Loucy (cell line): ENCODE measurements at regions not wholly inside any gene's neighbourhood (a gene's known extent, or its start where the extent isn't known, plus 50 kb on each side); places are given as distances from the start of the nearest gene placed in this dataset.

Experiments used
- H2AFZ ChIP-seq: fragments of 200-600 bp; sonication (generic); 2 replicates; pipeline ENCODE4 v1.6.0; 2016; ENCODE audit warnings: antibody characterized with exemption, mild to moderate bottlenecking, low read length, moderate library complexity
- H3F3A ChIP-seq: fragments of 200-600 bp; 2 replicates; pipeline ENCODE4 v1.6.0; 2016; ENCODE audit warnings: antibody characterized with exemption, low read depth, mild to moderate bottlenecking
- H3K27me3 ChIP-seq: fragments of 200-600 bp; sonication (generic); 2 replicates; pipeline ENCODE4 v1.6.1; 2014; ENCODE audit warnings: low read length, mild to moderate bottlenecking; ENCODE audit not compliant: insufficient read depth, poor library complexity, severe bottlenecking
- H3K36me3 ChIP-seq: fragments of 200-600 bp; sonication (generic); 2 replicates; pipeline ENCODE4 v1.6.1; 2016; ENCODE audit warnings: low read length; ENCODE audit not compliant: insufficient read depth
- H3K4me1 ChIP-seq: fragments of 200-600 bp; sonication (generic); 2 replicates; pipeline ENCODE4 v1.5.1; 2014; ENCODE audit warnings: low read length, mild to moderate bottlenecking; ENCODE audit not compliant: insufficient read depth, poor library complexity, severe bottlenecking
- H3K4me2 ChIP-seq: fragments of 200-600 bp; sonication (generic); 2 replicates; pipeline ENCODE4 v1.6.0; 2014; ENCODE audit warnings: antibody characterized with exemption, low read length, low read depth, mild to moderate bottlenecking; ENCODE audit not compliant: poor library complexity, severe bottlenecking
- H3K4me3 ChIP-seq: fragments of 200-600 bp; sonication (generic); 2 replicates; pipeline ENCODE4 v1.5.1; 2014; ENCODE audit warnings: low read length, mild to moderate bottlenecking, mixed read lengths; ENCODE audit not compliant: poor library complexity, severe bottlenecking
- H3K79me2 ChIP-seq: fragments of 200-600 bp; sonication (generic); 2 replicates; pipeline ENCODE4 v1.6.1; 2014; ENCODE audit warnings: low read length; ENCODE audit not compliant: insufficient read depth
- H3K9ac ChIP-seq: fragments of 200-600 bp; sonication (generic); 2 replicates; pipeline ENCODE4 v1.6.0; 2014; ENCODE audit warnings: mild to moderate bottlenecking, low read depth, low read length, moderate library complexity; ENCODE audit not compliant: poor library complexity, severe bottlenecking
- H3K9me2 ChIP-seq: fragments of 200-600 bp; sonication (generic); replicated peaks from 2 replicates; pipeline ENCODE4 v1.6.1; 2016; ENCODE audit warnings: low read depth, low read length, mixed read lengths
- H3K9me3 ChIP-seq: fragments of 200-600 bp; sonication (generic); 2 replicates; pipeline ENCODE4 v1.6.1; 2014; ENCODE audit warnings: mild to moderate bottlenecking, antibody characterized with exemption, low read length, low read depth; ENCODE audit not compliant: insufficient read depth
- H4K20me1 ChIP-seq: fragments of 200-600 bp; sonication (generic); 2 replicates; pipeline ENCODE4 v1.6.0; 2014; ENCODE audit warnings: antibody characterized with exemption, low read length, mild to moderate bottlenecking; ENCODE audit not compliant: insufficient read depth, poor library complexity, severe bottlenecking
- EZH2phosphoT487 ChIP-seq: fragments of 200-600 bp; IDR thresholded peaks from 2 replicates; pipeline ENCODE4 v1.6.1; 2018; ENCODE audit warnings: antibody characterized with exemption, mild to moderate bottlenecking, moderate library complexity, borderline replicate concordance
- TF ChIP-seq, protein P1 (sequence below): fragments of 200-600 bp; sonication (generic); conservative IDR thresholded peaks from 2 replicates; pipeline ENCODE4 v1.5.1; 2014; ENCODE audit warnings: mild to moderate bottlenecking, antibody characterized with exemption, low read length

DNA sequence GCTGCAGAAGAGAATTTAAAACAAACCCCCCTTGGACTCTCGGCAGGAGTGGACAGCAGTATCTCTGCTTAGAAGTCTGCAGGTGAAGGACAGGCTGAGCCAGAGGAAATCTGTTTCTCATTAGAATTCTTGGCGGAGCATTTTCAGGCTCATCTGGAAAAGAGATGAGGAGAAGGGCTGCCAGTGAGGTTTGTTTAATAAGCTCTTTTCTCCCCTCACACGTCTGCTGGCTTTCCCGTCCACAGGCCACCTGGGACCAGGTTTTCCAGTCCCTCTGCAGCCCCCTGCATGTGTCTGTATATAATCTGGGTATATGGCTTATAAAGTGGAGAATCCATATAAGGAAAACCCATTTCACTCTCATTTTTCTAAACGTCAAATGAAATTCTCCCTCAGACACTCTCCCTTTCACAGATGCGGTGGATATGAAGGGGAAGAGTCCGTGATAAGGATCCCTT lies 155.4 kb upstream of the TPM1 start:
- Histone ChIP-seq H3K9me3 (no peaks in the 10 kb centered on the region), H3K9me2 (no peaks in the 10 kb centered on the region), H3K4me2 (no peak overlapping the region), H3K36me3 (no peaks in the 10 kb centered on the region), H3K4me3 (no peak overlapping the region), H3F3A (no peaks in the 10 kb centered on the region), H2AFZ (no peak overlapping the region), H3K4me1 (peaks cover 9% of the 10 kb centered on the region), H3K9ac (no peak overlapping the region), H3K79me2 (no peaks in the 10 kb centered on the region), H4K20me1 (no peaks in the 10 kb centered on the region), H3K27me3 (no peaks in the 10 kb centered on the region)
- TF ChIP-seq EZH2phosphoT487 = no peak
- TF ChIP-seq, protein P1, sequence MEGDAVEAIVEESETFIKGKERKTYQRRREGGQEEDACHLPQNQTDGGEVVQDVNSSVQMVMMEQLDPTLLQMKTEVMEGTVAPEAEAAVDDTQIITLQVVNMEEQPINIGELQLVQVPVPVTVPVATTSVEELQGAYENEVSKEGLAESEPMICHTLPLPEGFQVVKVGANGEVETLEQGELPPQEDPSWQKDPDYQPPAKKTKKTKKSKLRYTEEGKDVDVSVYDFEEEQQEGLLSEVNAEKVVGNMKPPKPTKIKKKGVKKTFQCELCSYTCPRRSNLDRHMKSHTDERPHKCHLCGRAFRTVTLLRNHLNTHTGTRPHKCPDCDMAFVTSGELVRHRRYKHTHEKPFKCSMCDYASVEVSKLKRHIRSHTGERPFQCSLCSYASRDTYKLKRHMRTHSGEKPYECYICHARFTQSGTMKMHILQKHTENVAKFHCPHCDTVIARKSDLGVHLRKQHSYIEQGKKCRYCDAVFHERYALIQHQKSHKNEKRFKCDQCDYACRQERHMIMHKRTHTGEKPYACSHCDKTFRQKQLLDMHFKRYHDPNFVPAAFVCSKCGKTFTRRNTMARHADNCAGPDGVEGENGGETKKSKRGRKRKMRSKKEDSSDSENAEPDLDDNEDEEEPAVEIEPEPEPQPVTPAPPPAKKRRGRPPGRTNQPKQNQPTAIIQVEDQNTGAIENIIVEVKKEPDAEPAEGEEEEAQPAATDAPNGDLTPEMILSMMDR = no peak

DNA sequence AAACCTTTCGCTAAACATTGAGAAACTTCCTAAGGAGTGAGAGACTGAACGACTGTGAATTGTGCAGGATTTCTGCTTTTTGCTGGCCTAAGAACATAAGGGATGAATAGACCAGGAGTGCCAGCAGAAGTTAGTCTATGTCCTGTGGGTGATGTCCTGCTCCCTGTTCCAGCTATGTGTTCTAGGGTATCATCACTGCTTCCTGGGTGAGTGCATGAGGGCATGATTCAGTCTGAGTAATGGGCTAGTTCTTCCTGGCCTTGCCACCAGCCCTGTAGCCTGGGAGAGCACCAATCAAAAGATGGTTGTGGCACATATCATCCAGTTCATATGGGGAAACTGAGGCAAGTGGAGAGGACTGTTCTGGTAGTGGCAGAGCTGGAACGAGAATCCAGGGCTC lies 153.9 kb upstream of the TPM1 start:
- Histone ChIP-seq H4K20me1 (no peaks in the 10 kb centered on the region), H3K27me3 (no peaks in the 10 kb centered on the region), H3K9ac (no peak overlapping the region), H3K79me2 (no peaks in the 10 kb centered on the region), H3K4me2 (no peak overlapping the region), H3K36me3 (no peaks in the 10 kb centered on the region), H3F3A (no peaks in the 10 kb centered on the region), H3K9me3 (no peaks in the 10 kb centered on the region), H3K9me2 (no peaks in the 10 kb centered on the region), H3K4me1 (peaks cover 9% of the 10 kb centered on the region), H2AFZ (no peak overlapping the region; the same call in 1 of the 2 replicates), H3K4me3 (no peak overlapping the region)
- TF ChIP-seq, protein P1 = no peak
- no peak for TF ChIP-seq EZH2phosphoT487

DNA sequence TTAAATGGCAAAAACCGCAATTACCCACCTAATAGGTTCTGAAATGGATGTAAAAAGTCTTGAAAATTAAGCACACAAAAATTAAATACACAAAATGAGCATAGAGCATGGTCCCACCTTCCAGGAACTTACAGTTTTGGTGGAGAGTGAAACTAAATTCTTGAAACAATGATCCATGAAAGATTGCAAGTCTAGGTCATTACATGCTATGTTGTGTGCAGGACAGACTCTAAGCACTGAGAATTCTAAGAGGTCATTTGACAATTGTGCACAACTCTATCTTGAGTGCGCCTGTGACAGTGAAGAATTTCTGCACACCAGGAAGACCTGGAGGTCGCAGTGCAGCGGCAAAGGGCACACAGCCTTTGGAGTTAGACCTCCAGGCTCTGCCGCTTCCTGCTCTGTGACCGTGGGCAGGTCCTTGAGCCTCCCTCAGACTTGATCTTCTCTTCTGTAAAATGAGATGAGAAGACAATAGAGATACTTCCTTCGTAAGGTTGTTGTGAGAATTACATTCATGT lies 153.3 kb upstream of the TPM1 start:
- no peaks in the 10 kb centered on the region for H3K36me3 ChIP-seq
- TF ChIP-seq EZH2phosphoT487 = no peak
- TF ChIP-seq, protein P1 = no peak
- no peaks in the 10 kb centered on the region for H3K27me3 ChIP-seq
- H3K9me2 ChIP-seq = no peaks in the 10 kb centered on the region
- H3K4me2 ChIP-seq = no peak overlapping the region
- no peaks in the 10 kb centered on the region for H3K79me2 ChIP-seq
- H3K4me1 ChIP-seq = peaks cover 9% of the 10 kb centered on the region
- H3F3A ChIP-seq = no peaks in the 10 kb centered on the region
- no peaks in the 10 kb centered on the region for H4K20me1 ChIP-seq
- H3K4me3 ChIP-seq = no peak overlapping the region
- peak overlapping the region; percentile 35; the same call in 1 of the 2 replicates for H2AFZ ChIP-seq
- H3K9ac ChIP-seq = no peak overlapping the region
- H3K9me3 ChIP-seq = no peaks in the 10 kb centered on the region
